CD14-positive monocyte (primary cell): ENCODE measurements at regions not wholly inside any gene's neighbourhood (a gene's known extent, or its start where the extent isn't known, plus 50 kb on each side); places are given as distances from the start of the nearest gene placed in this dataset.

Source experiments
- DNase-seq, 3 donors: peaks; one replicate each; pipeline ENCODE4 v3.0.0-alpha.2; 2011 to 2022
- H2AFZ ChIP-seq: 2 replicates; pipeline ENCODE4 v1.6.0; 2012; ENCODE audit warnings: mild to moderate bottlenecking, low read depth, low read length, inconsistent platforms; ENCODE audit not compliant: insufficient read depth, poor library complexity, severe bottlenecking
- H3K27ac ChIP-seq, 2 donors: 1 replicate in 1 of 2; 2 replicates in 1 of 2; pipeline ENCODE4 v1.5.1; 2012 to 2013; ENCODE audit warnings: low read length in 2 of 2, control low read depth in 1 of 2, inconsistent platforms in 1 of 2, low read depth in 1 of 2, mild to moderate bottlenecking in 1 of 2
- H3K27me3 ChIP-seq, 2 donors: one replicate each; pipeline versions ENCODE4 v1.6.0 to v1.6.1; 2011 to 2013; ENCODE audit warnings: low read length in 2 of 2; ENCODE audit not compliant: control insufficient read depth in 2 of 2, insufficient read depth in 2 of 2
- H3K36me3 ChIP-seq, 2 donors: replicated peaks in 1 of 2; 1 replicate in 1 of 2; 2 replicates in 1 of 2; pipeline versions ENCODE4 v1.5.1 to v1.6.1; 2012 to 2013; ENCODE audit warnings: low read length in 2 of 2, control low read depth in 1 of 2, inconsistent platforms in 1 of 2, mild to moderate bottlenecking in 1 of 2; ENCODE audit not compliant: insufficient read depth in 2 of 2, control insufficient read depth in 1 of 2
- H3K4me1 ChIP-seq, 2 donors: 1 replicate in 1 of 2; 2 replicates in 1 of 2; pipeline versions ENCODE4 v1.5.1 to v1.6.1; 2012 to 2013; ENCODE audit warnings: low read length in 2 of 2, control low read depth in 1 of 2, inconsistent platforms in 1 of 2, mild to moderate bottlenecking in 1 of 2, moderate library complexity in 1 of 2; ENCODE audit not compliant: insufficient read depth in 2 of 2, control insufficient read depth in 1 of 2
- H3K4me2 ChIP-seq: replicated peaks from 2 replicates; pipeline ENCODE3; 2012; ENCODE audit warnings: low read length, moderate library complexity, mild to moderate bottlenecking; ENCODE audit not compliant: poor library complexity, severe bottlenecking; ENCODE audit errors: extremely low read depth
- H3K4me3 ChIP-seq, 3 experiments: fragments of 200-600 bp in 1 of 3; sonication (generic) in 1 of 3; replicated peaks in 1 of 3; 1 replicate in 2 of 3; 2 replicates in 1 of 3; pipeline ENCODE4 v1.5.1; 2011 to 2013; ENCODE audit warnings: low read length in 3 of 3, mild to moderate bottlenecking in 3 of 3, control low read depth in 2 of 3, low read depth in 2 of 3, inconsistent platforms in 1 of 3, moderate library complexity in 1 of 3
- H3K79me2 ChIP-seq: 2 replicates; pipeline ENCODE4 v1.6.0; 2012; ENCODE audit warnings: mild to moderate bottlenecking, control low read depth, inconsistent platforms, low read length, moderate library complexity; ENCODE audit not compliant: insufficient read depth
- H3K9ac ChIP-seq: 2 replicates; pipeline ENCODE4 v1.6.0; 2017; ENCODE audit warnings: low read length, mild to moderate bottlenecking; ENCODE audit not compliant: insufficient read depth, poor library complexity, severe bottlenecking
- H3K9me3 ChIP-seq, 2 donors: replicated peaks in 1 of 2; 1 replicate in 1 of 2; 2 replicates in 1 of 2; pipeline versions ENCODE4 v1.5.1 to v1.6.1; 2012 to 2013; ENCODE audit warnings: low read length in 2 of 2, control low read depth in 1 of 2; ENCODE audit not compliant: control insufficient read depth in 1 of 2, insufficient read depth in 1 of 2
- H4K20me1 ChIP-seq: 2 replicates; pipeline ENCODE4 v1.6.0; 2012; ENCODE audit warnings: mild to moderate bottlenecking, low read length, control low read depth, moderate library complexity; ENCODE audit not compliant: insufficient read depth
- H3K27ac Mint-ChIP-seq, 7 donors: one replicate each; pipeline ENCODE4 v1.8.0; 2020; ENCODE audit warnings: mild to moderate bottlenecking in 7 of 7, mixed read lengths in 7 of 7, moderate library complexity in 6 of 7, inconsistent platforms in 2 of 7
- H3K27me3 Mint-ChIP-seq, 3 donors: one replicate each; pipeline ENCODE4 v1.8.0; 2021 to 2022; ENCODE audit warnings: low read depth in 3 of 3, mild to moderate bottlenecking in 3 of 3, mixed read lengths in 3 of 3, moderate library complexity in 3 of 3, inconsistent platforms in 1 of 3
- H3K36me3 Mint-ChIP-seq, 2 donors: one replicate each; pipeline ENCODE4 v1.8.0; 2020; ENCODE audit warnings: mixed read lengths in 2 of 2, inconsistent platforms in 1 of 2, mild to moderate bottlenecking in 1 of 2
- H3K4me1 Mint-ChIP-seq: one replicate; pipeline ENCODE4 v1.8.0; 2020; ENCODE audit warnings: mild to moderate bottlenecking, mixed read lengths
- H3K4me3 Mint-ChIP-seq, 2 donors: one replicate each; pipeline ENCODE4 v1.8.0; 2020; ENCODE audit warnings: mild to moderate bottlenecking in 2 of 2, mixed read lengths in 2 of 2, moderate library complexity in 1 of 2
- H3K9me3 Mint-ChIP-seq, 7 donors: one replicate each; pipeline ENCODE4 v1.8.0; 2020 to 2022; ENCODE audit warnings: mixed read lengths in 7 of 7, mild to moderate bottlenecking in 6 of 7, moderate library complexity in 6 of 7, inconsistent platforms in 2 of 7
- WGBS: methylation state at CpG from one replicate; pipeline ENCODE4 v1.1.5; 2013; ENCODE audit warnings: missing lambda C conversion rate; ENCODE audit not compliant: insufficient coverage; 5-methylcytosine and 5-hydroxymethylcytosine counted together
- intact Hi-C, 2 donors: fragments of 100-400 bp; cut with micrococcal nuclease; formaldehyde crosslinking; loops; one replicate each; pipeline versions ENCODE4 v1.15.0 to v1.15.1; 2023
- TF ChIP-seq, protein P1 (sequence below): fragments of 200-600 bp; IDR thresholded peaks from one replicate; pipeline ENCODE4 v1.8.0; 2022; ENCODE audit warnings: antibody characterized with exemption, mild to moderate bottlenecking

DNA sequence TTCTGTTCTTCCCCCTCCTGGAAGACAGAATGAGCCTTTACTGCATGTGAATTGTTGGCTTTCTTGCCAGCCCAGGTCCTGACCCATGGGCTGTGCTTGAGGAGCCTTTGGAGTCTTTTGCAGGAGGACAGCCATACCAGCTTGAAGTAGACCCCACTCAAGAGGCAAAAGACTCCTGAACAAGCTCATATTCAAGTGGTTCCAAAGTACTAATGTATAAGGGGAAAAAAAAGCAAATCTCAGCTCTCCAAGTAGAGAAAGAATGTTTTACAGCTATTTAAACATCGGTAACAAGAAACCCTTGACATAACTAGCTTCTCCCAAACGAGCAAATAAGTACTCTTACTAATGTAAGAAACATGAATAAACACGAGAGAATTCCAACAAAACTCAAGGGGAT is 174.9 kb upstream of the MXRA5 start:
- H3K4me1 ChIP-seq: no peaks in the 10 kb centered on the region
- no peak overlapping the region for H2AFZ ChIP-seq
- H3K27ac ChIP-seq: no peak overlapping the region
- WGBS: no CpG with 5 or more reads among the region's 3 CpGs
- peaks cover 0 to 8% of the 10 kb centered on the region in 2 donors for H3K9me3 ChIP-seq
- intact Hi-C loops: no loop called here
- no peak for DNase-seq
- TF ChIP-seq, protein P1, sequence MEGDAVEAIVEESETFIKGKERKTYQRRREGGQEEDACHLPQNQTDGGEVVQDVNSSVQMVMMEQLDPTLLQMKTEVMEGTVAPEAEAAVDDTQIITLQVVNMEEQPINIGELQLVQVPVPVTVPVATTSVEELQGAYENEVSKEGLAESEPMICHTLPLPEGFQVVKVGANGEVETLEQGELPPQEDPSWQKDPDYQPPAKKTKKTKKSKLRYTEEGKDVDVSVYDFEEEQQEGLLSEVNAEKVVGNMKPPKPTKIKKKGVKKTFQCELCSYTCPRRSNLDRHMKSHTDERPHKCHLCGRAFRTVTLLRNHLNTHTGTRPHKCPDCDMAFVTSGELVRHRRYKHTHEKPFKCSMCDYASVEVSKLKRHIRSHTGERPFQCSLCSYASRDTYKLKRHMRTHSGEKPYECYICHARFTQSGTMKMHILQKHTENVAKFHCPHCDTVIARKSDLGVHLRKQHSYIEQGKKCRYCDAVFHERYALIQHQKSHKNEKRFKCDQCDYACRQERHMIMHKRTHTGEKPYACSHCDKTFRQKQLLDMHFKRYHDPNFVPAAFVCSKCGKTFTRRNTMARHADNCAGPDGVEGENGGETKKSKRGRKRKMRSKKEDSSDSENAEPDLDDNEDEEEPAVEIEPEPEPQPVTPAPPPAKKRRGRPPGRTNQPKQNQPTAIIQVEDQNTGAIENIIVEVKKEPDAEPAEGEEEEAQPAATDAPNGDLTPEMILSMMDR: no peak
- H3K27me3 ChIP-seq: no peaks in the 10 kb centered on the region
- no peak overlapping the region for H3K4me3 ChIP-seq
- peaks cover 0 to 7% (median 1%) of the 10 kb centered on the region in 3 donors for H3K27me3 Mint-ChIP-seq
- no peak overlapping the region for H3K4me3 Mint-ChIP-seq
- no peaks in the 10 kb centered on the region for H3K36me3 ChIP-seq
- no peak overlapping the region for H3K9ac ChIP-seq
- H4K20me1 ChIP-seq: no peaks in the 10 kb centered on the region
- H3K36me3 Mint-ChIP-seq: no peaks in the 10 kb centered on the region
- no peaks in the 10 kb centered on the region for H3K4me1 Mint-ChIP-seq
- H3K79me2 ChIP-seq: no peaks in the 10 kb centered on the region
- peaks cover 0 to 3% (median 0%) of the 10 kb centered on the region in 7 donors for H3K9me3 Mint-ChIP-seq
- no peak overlapping the region for H3K27ac Mint-ChIP-seq
- no peak overlapping the region for H3K4me2 ChIP-seq

DNA sequence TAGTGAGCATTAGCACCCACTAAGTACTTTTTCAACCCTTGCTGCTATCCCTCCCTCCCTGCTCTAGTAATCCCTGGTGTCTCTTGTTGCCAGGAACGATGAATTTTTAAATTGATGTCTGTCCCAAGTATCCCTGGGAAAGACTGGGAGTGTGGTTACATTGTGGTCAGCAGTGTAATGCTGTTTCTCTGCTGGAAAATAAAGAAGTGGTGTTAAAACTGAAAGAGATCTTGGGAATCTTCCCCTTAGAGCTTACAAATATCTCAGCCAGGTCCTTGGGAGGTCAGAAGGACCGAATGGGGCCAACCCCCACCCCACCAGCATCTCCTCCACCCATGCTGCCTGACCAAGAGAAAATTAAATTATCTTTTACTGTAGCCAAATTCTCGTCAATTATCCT is 174.5 kb upstream of the MXRA5 start:
- H3K27ac ChIP-seq: no peak overlapping the region
- H3K27me3 ChIP-seq: no peaks in the 10 kb centered on the region
- Mint-ChIP-seq H3K27ac (no peak overlapping the region), H3K36me3 (no peaks in the 10 kb centered on the region), H3K4me1 (no peaks in the 10 kb centered on the region), H3K27me3 (peaks cover 0 to 7% (median 1%) of the 10 kb centered on the region in 3 donors), H3K4me3 (no peak overlapping the region), H3K9me3 (peaks cover 0 to 3% (median 0%) of the 10 kb centered on the region in 7 donors)
- H3K9ac ChIP-seq: no peak overlapping the region
- intact Hi-C loops: no loop called here
- H3K4me2 ChIP-seq: no peak overlapping the region
- no peaks in the 10 kb centered on the region for H4K20me1 ChIP-seq
- no peaks in the 10 kb centered on the region for H3K79me2 ChIP-seq
- no peak for DNase-seq
- peaks cover 0 to 8% of the 10 kb centered on the region in 2 donors for H3K9me3 ChIP-seq
- no peaks in the 10 kb centered on the region for H3K4me1 ChIP-seq
- no peak overlapping the region for H2AFZ ChIP-seq
- no peaks in the 10 kb centered on the region for H3K36me3 ChIP-seq
- WGBS: no CpG with 5 or more reads among the region's 3 CpGs
- TF ChIP-seq, protein P1: no peak
- H3K4me3 ChIP-seq: no peak overlapping the region
